Frontal cortex (tissue), 3 donors: ENCODE measurements at regions not wholly inside any gene's neighbourhood (a gene's known extent, or its start where the extent isn't known, plus 50 kb on each side); places are given as distances from the start of the nearest gene placed in this dataset.
"Not testable (repeated sequence)": the region's sequence is repeated elsewhere in the genome, so short reads cannot be mapped to it uniquely, and the experiment has no call there.

Source experiments
- DNase-seq, 2 donors: peaks; one replicate each; pipeline ENCODE4 v3.0.0; 2012; ENCODE audit warnings: low spot score in 2 of 2
- FAIRE-seq: peaks from 2 replicates; lab custom pipeline; 2012; peaks lifted over from hg19 to GRCh38; lab: Jason Lieb, UNC
- donor health status: control.
- donor health status: control.
- donor health status: control.

- FAIRE-seq (no peak), DNase-seq (no peak)
These were observed 113.2 kb upstream of the ZSWIM2 start for GRCh38 chr2:186962085-186962747.

- not testable (repeated sequence) for FAIRE-seq, DNase-seq
These were observed 111.3 kb upstream of the ZSWIM2 start for GRCh38 chr2:186960241-186960640.

GRCh38 chr2:186959486-186959885, 110.5 kb upstream of the ZSWIM2 start:
- DNase-seq (no peak), FAIRE-seq (no peak)

- FAIRE-seq (no peak), DNase-seq (no peak)
These were observed 101.7 kb upstream of the ZSWIM2 start for GRCh38 chr2:186950694-186951093.

- DNase-seq = no peak
- no peak for FAIRE-seq
These were observed 100.8 kb upstream of the ZSWIM2 start for GRCh38 chr2:186949726-186950256.

- no peak for DNase-seq
- no peak for FAIRE-seq
These were observed 98.5 kb upstream of the ZSWIM2 start for GRCh38 chr2:186947516-186947915.

- DNase-seq (no peak), FAIRE-seq (no peak)
These were observed 98.0 kb upstream of the ZSWIM2 start for GRCh38 chr2:186946896-186947467.

GRCh38 chr2:186941853-186942252, 92.9 kb upstream of the ZSWIM2 start:
- FAIRE-seq (no peak), DNase-seq (no peak)

GRCh38 chr2:186940463-186940862, 91.5 kb upstream of the ZSWIM2 start:
- no peak for FAIRE-seq
- no peak for DNase-seq

GRCh38 chr2:186934420-186934819, 85.5 kb upstream of the ZSWIM2 start:
- DNase-seq (no peak), FAIRE-seq (no peak)

GRCh38 chr2:186927867-186928191, 78.9 kb upstream of the ZSWIM2 start:
- FAIRE-seq = no peak
- DNase-seq = no peak

GRCh38 chr2:186927185-186927866, 78.4 kb upstream of the ZSWIM2 start:
- no peak for FAIRE-seq

GRCh38 chr2:186925514-186925913, 76.5 kb upstream of the ZSWIM2 start:
- FAIRE-seq (no peak), DNase-seq (no peak)

More at GRCh38 chr2:186927185-186927866, 78.4 kb upstream of the ZSWIM2 start:
- no peak for DNase-seq

GRCh38 chr2:186922316-186922715, 73.3 kb upstream of the ZSWIM2 start:
- DNase-seq, FAIRE-seq: not testable (repeated sequence)

GRCh38 chr2:186919296-186919695, 70.3 kb upstream of the ZSWIM2 start:
- FAIRE-seq = no peak
- DNase-seq = no peak

- FAIRE-seq = no peak
- DNase-seq = no peak
These were observed 69.5 kb upstream of the ZSWIM2 start for GRCh38 chr2:186918495-186918894.

GRCh38 chr2:186917866-186918265, 68.9 kb upstream of the ZSWIM2 start:
- DNase-seq = no peak
- FAIRE-seq = no peak

- FAIRE-seq (no peak), DNase-seq (no peak)
These were observed 64.9 kb upstream of the ZSWIM2 start for GRCh38 chr2:186913870-186914269.

GRCh38 chr2:186912979-186913378, 64.0 kb upstream of the ZSWIM2 start:
- FAIRE-seq = no peak
- no peak for DNase-seq

- no peak for DNase-seq
- FAIRE-seq = no peak
These were observed 62.6 kb upstream of the ZSWIM2 start for GRCh38 chr2:186911551-186912085.

- FAIRE-seq = no peak
- no peak for DNase-seq
These were observed 62.0 kb upstream of the ZSWIM2 start for GRCh38 chr2:186910996-186911395.
